ENCODE measurements at regions not wholly inside any gene's neighbourhood (a gene's known extent, or its start where the extent isn't known, plus 50 kb on each side); places are given as distances from the start of the nearest gene placed in this dataset.

GRCh38 chr2:122237450-122237849 lies 482.0 kb downstream of the TSN start:
- no peak for TF ChIP-seq CTCF (IDR thresholded peaks at IDR 0.05; ENCODE audit: low read depth, low read length)
- no peak for TF ChIP-seq POLR2A (IDR thresholded peaks at IDR 0.05; ENCODE audit: extremely low read depth, insufficient read length)
- TF ChIP-seq MAX (IDR thresholded peaks at IDR 0.05; ENCODE audit: low read depth, low read length) = no peak
